ENCODE measurements at regions not wholly inside any gene's neighbourhood (a gene's known extent, or its start where the extent isn't known, plus 50 kb on each side); places are given as distances from the start of the nearest gene placed in this dataset.
"Not testable (repeated sequence)": the region's sequence is repeated elsewhere in the genome, so short reads cannot be mapped to it uniquely, and the experiment has no call there.

DNA sequence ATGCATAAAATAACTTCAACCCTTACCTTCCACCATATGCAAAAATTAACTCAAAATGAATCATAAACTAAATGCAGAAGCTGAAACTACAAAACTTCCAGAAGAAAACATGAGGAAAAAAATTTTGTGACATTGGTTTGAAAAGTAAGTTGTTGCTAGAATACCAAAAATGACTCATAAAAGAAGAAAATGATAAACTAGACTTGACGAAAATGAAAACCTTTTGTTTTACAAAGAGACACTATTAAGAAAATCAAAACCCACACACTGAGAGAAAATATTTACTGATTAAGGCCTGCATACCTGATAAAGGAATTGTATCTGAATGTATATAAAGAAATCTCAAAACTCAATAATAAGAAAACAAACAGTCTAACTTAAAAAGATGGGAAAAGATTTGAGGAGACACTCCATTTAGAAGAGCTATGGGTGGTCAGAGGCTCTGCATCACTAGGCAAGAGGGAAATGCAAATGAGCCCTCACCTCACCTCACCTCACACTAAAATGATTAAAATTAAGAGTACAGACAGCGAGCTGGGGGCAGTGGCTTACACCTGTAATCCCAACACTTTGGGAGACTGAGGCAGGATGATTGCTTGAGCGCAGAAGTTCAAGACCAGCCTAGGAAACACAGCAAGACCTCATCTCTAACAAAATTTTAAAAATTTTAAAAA lies 97.6 kb upstream of the CST7 start:
- TF ChIP-seq, protein P1, sequence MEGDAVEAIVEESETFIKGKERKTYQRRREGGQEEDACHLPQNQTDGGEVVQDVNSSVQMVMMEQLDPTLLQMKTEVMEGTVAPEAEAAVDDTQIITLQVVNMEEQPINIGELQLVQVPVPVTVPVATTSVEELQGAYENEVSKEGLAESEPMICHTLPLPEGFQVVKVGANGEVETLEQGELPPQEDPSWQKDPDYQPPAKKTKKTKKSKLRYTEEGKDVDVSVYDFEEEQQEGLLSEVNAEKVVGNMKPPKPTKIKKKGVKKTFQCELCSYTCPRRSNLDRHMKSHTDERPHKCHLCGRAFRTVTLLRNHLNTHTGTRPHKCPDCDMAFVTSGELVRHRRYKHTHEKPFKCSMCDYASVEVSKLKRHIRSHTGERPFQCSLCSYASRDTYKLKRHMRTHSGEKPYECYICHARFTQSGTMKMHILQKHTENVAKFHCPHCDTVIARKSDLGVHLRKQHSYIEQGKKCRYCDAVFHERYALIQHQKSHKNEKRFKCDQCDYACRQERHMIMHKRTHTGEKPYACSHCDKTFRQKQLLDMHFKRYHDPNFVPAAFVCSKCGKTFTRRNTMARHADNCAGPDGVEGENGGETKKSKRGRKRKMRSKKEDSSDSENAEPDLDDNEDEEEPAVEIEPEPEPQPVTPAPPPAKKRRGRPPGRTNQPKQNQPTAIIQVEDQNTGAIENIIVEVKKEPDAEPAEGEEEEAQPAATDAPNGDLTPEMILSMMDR (conservative IDR thresholded peaks at IDR 0.05; ENCODE audit: low read depth, low read length) = no peak
- no peak for DNase-seq (ENCODE audit: low read depth)

DNA sequence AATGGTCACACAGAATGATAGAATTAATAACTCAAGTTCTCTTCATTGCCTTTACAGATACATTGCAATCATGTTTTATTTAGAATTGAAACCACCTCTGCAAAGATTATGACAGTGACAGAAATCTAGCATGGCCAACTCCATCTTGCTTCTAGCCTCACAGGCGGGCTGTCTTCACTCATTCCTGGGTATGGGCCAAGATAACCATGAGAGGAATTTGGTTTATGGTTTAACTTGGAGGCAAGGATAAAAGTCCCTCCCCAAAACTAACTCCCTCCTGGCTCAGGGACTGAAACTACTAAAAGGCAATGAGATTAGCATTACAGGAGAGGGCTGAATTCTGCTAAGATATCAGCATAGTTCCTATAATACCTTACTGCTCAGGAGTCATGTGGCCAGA lies 95.2 kb upstream of the CST7 start:
- no peak for DNase-seq (ENCODE audit: low read depth)
- no peak overlapping the region for H3K4me3 ChIP-seq (ENCODE audit: low read depth, low read length)
- TF ChIP-seq, protein P1 (conservative IDR thresholded peaks at IDR 0.05; ENCODE audit: low read depth, low read length) = no peak

More for the DNA sequence above, 97.6 kb upstream of the CST7 start:
- H3K4me3 ChIP-seq (ENCODE audit: low read depth, low read length) = no peak overlapping the region

DNA sequence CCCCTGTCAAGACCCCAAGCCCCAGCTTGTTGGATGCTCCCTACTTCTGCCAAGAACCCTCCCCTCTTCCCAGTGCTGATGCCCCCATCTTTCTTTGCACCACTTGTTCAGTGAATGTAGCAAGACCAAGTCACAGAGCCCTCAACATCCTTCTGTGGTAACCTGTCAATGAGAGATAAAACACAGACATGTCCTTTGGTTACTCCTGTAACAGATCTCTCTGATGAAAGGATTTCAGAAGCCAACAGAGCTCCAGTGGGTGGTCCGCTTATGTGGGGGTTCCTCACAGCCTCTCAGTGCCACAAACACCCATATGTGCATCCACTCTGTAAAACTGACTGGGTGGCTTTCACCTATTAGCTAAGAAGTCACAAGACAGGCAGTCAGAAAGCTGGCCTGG lies 93.2 kb upstream of the CST7 start:
- H3K4me3 ChIP-seq (ENCODE audit: low read depth, low read length) = no peak overlapping the region
- TF ChIP-seq, protein P1 (conservative IDR thresholded peaks at IDR 0.05; ENCODE audit: low read depth, low read length) = no peak
- no peak for DNase-seq (ENCODE audit: low read depth)

- H3K4me3 ChIP-seq (ENCODE audit: low read depth, low read length); DNase-seq (ENCODE audit: low read depth): not testable (repeated sequence)
Observed at GRCh38 chr20:24858500-24858899, 90.6 kb upstream of the CST7 start.

DNA sequence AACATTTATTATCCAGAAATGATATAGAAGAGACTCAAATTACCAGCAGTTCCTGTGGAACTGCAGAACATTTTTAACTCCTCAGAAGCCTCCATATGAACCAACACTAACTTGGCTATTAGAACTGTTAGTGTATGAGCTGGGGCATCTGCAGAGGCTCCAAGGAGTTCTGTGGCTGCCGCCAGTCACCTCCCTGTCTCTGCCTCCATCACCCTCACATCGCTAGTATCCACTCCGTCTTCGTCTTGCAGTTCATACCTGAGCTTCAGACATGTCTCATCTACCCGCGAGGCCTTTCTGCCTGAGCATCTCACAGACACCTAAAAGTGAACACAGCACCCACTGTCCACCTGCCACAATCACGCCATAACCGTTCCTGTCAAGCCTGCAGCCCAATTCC lies 89.5 kb upstream of the CST7 start:
- TF ChIP-seq, protein P1 (conservative IDR thresholded peaks at IDR 0.05; ENCODE audit: low read depth, low read length) = no peak
- DNase-seq (ENCODE audit: low read depth) = no peak
- no peak overlapping the region for H3K4me3 ChIP-seq (ENCODE audit: low read depth, low read length)

DNA sequence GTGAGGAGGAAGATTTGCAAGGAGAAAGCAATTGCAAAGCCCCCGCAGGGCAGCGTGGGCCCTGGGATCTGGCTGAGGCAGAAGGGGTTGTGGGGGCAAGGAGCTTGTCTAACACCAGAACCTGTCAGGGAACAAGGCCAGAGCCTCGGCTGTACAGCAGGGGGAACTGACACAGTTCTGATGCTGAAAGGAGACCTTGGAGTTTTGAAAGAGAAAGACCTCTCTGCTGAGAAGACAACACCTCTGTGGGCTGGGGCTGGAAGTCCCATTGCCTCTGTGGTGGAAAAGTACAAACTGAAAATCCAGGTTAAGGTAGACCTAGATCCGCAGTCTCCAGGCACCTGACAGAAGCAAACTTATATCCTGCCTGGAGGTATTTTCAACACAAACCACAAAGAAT lies 86.9 kb upstream of the CST7 start:
- TF ChIP-seq, protein P1 (conservative IDR thresholded peaks at IDR 0.05; ENCODE audit: low read depth, low read length) = no peak
- DNase-seq (ENCODE audit: low read depth) = no peak
- H3K4me3 ChIP-seq (ENCODE audit: low read depth, low read length) = no peak overlapping the region

- no peak overlapping the region for H3K4me3 ChIP-seq (ENCODE audit: low read depth, low read length)
- TF ChIP-seq, protein P1 (conservative IDR thresholded peaks at IDR 0.05; ENCODE audit: low read depth, low read length) = no peak
- DNase-seq (ENCODE audit: low read depth) = no peak
Observed at GRCh38 chr20:24862606-24863005, 86.5 kb upstream of the CST7 start.

Data from epithelial cell of proximal tubule (primary cell).